Endothelial cell of umbilical vein (primary cell): ENCODE measurements at regions not wholly inside any gene's neighbourhood (a gene's known extent, or its start where the extent isn't known, plus 50 kb on each side); places are given as distances from the start of the nearest gene placed in this dataset.

Experiments used
- BruUV-seq: library from RNA; stranded (reverse); fragments of 400-500 nt; replicated peaks from 2 replicates; lab custom pipeline; 2021; lab: Mats Ljungman, UMichigan
- CTCF ChIA-PET: fragments of 300-600, 350-600 bp; sonication (Branson Sonifier 250); formaldehyde crosslinking; loops from one replicate; lab custom pipeline; 2021; ENCODE audit warnings: antibody characterized with exemption, inconsistent platforms; lab: Charles Lee
- POLR2A ChIA-PET: fragments of 300-600, 350-600 bp; sonication (Branson Sonifier 250); formaldehyde crosslinking; loops from one replicate; lab custom pipeline; 2021; ENCODE audit warnings: antibody characterized with exemption, inconsistent platforms; lab: Charles Lee
- DNase-seq: peaks from one replicate; pipeline ENCODE4 v3.0.0-alpha.2; 2011; ENCODE audit warnings: low read depth, low spot score
- FAIRE-seq: peaks from 2 replicates; lab custom pipeline; 2011; peaks lifted over from hg19 to GRCh38; lab: Jason Lieb, UNC
- H2AFZ ChIP-seq: 2 replicates; pipeline ENCODE4 v1.6.0; 2012; ENCODE audit warnings: low read depth, low read length, control low read depth, inconsistent platforms
- H3K27ac ChIP-seq: 2 replicates; pipeline ENCODE4 v1.5.1; 2011; ENCODE audit warnings: low read depth, mild to moderate bottlenecking, control low read depth, low read length, moderate library complexity; ENCODE audit not compliant: insufficient read depth
- H3K27me3 ChIP-seq, 2 experiments: 2 replicates each; pipeline versions ENCODE4 v1.6.0 to v1.6.1; 2011; ENCODE audit warnings: low read length in 2 of 2, mixed read lengths in 1 of 2; ENCODE audit not compliant: control insufficient read depth in 2 of 2, insufficient read depth in 2 of 2
- H3K36me3 ChIP-seq, 2 experiments: 2 replicates in 1 of 2; 3 replicates in 1 of 2; pipeline ENCODE4 v1.5.1; 2011; ENCODE audit warnings: low read length in 2 of 2, mild to moderate bottlenecking in 1 of 2, moderate library complexity in 1 of 2; ENCODE audit not compliant: control insufficient read depth in 2 of 2, insufficient read depth in 2 of 2; ENCODE audit errors: extremely low read depth in 1 of 2
- H3K4me1 ChIP-seq: 3 replicates; pipeline ENCODE4 v1.5.1; 2011; ENCODE audit warnings: mild to moderate bottlenecking, low read length; ENCODE audit not compliant: control insufficient read depth, insufficient read depth; ENCODE audit errors: extremely low read depth
- H3K4me2 ChIP-seq: 2 replicates; pipeline ENCODE4 v1.6.1; 2011; ENCODE audit warnings: low read length, control low read depth, mixed read lengths; ENCODE audit not compliant: insufficient read depth
- H3K4me3 ChIP-seq, 3 experiments: fragments of 200-600 bp in 1 of 3; sonication (generic), shearing (Covaris generic) in 1 of 3; replicated peaks in 1 of 3; 2 replicates each; pipeline ENCODE4 v1.5.1; 2011 to 2016; ENCODE audit warnings: control low read depth in 3 of 3, low read length in 3 of 3, mild to moderate bottlenecking in 2 of 3, inconsistent platforms in 1 of 3, low read depth in 1 of 3, moderate library complexity in 1 of 3; ENCODE audit not compliant: insufficient read depth in 1 of 3
- H3K79me2 ChIP-seq: 2 replicates; pipeline ENCODE4 v1.6.0; 2012; ENCODE audit warnings: low read length, inconsistent platforms; ENCODE audit not compliant: control insufficient read depth, insufficient read depth
- H3K9ac ChIP-seq: replicated peaks from 2 replicates; pipeline ENCODE3; 2011; ENCODE audit warnings: low read length, control low read depth; ENCODE audit not compliant: insufficient read depth; ENCODE audit errors: extremely low read depth
- H3K9me1 ChIP-seq: replicated peaks from 3 replicates; pipeline ENCODE4 v1.6.0; 2011; ENCODE audit warnings: mild to moderate bottlenecking, low read length; ENCODE audit not compliant: control insufficient read depth, insufficient read depth; ENCODE audit errors: extremely low read depth
- H3K9me3 ChIP-seq: replicated peaks from 2 replicates; pipeline ENCODE4 v1.5.1; 2012; ENCODE audit warnings: low read length, inconsistent platforms; ENCODE audit not compliant: control insufficient read depth, insufficient read depth
- H4K20me1 ChIP-seq: replicated peaks from 2 replicates; pipeline ENCODE3; 2011; ENCODE audit warnings: mild to moderate bottlenecking, low read length; ENCODE audit not compliant: control insufficient read depth, insufficient read depth; ENCODE audit errors: extremely low read depth
- CTCF ChIP-seq, 2 donors: IDR thresholded peaks; 1 replicate in 1 of 2; 2 replicates in 1 of 2; pipeline ENCODE4 v1.5.1; 2011; ENCODE audit warnings: low read length in 2 of 2, mild to moderate bottlenecking in 2 of 2, moderate library complexity in 2 of 2, control low read depth in 1 of 2, inconsistent platforms in 1 of 2, low read depth in 1 of 2; ENCODE audit not compliant: insufficient read depth in 1 of 2; ENCODE audit errors: extremely low read depth in 1 of 2
- EZH2 ChIP-seq: IDR thresholded peaks from 2 replicates; pipeline ENCODE4 v1.6.1; 2012; ENCODE audit warnings: borderline replicate concordance, low read depth, mild to moderate bottlenecking, moderate library complexity, low read length, inconsistent platforms; ENCODE audit not compliant: severe bottlenecking
- FOS ChIP-seq: IDR thresholded peaks from 2 replicates; pipeline ENCODE4 v1.6.1; 2011; ENCODE audit warnings: mild to moderate bottlenecking, low read length, moderate library complexity, borderline replicate concordance; ENCODE audit not compliant: insufficient read depth
- GATA2 ChIP-seq: IDR thresholded peaks from 2 replicates; pipeline ENCODE4 v1.7.0; 2011; ENCODE audit warnings: low read depth, mild to moderate bottlenecking, moderate library complexity, mixed read lengths, low read length; ENCODE audit not compliant: insufficient read length, insufficient read depth
- JUN ChIP-seq: IDR thresholded peaks from 2 replicates; pipeline ENCODE4 v1.6.1; 2011; ENCODE audit warnings: borderline replicate concordance, low read depth; ENCODE audit not compliant: insufficient read length, insufficient read depth
- MYC ChIP-seq: IDR thresholded peaks from one replicate; pipeline ENCODE4 v1.6.1; 2011; ENCODE audit warnings: mild to moderate bottlenecking, low read depth, low read length
- POLR2A ChIP-seq: IDR thresholded peaks from 2 replicates; pipeline ENCODE4 v1.6.1; 2012; ENCODE audit warnings: low read depth, mild to moderate bottlenecking, control low read depth, low read length
- POLR2AphosphoS5 ChIP-seq: IDR thresholded peaks from 2 replicates; pipeline ENCODE4 v1.6.1; 2012; ENCODE audit warnings: low read depth, mild to moderate bottlenecking, control low read depth, low read length, moderate library complexity; ENCODE audit not compliant: insufficient read depth
- dilution Hi-C: fragments of 300-500 bp; cut with MboI; formaldehyde crosslinking; loops from one replicate; pipeline ENCODE4 v1.15.0; 2019; ENCODE audit warnings: low sequenced_read_pairs; ENCODE audit not compliant: extremely low pct_ligation_motif_present
- intact Hi-C: fragments of 100-400 bp; cut with micrococcal nuclease; formaldehyde crosslinking; loops from one replicate; pipeline ENCODE4 v1.10.0; 2022
- TF ChIP-seq, protein P1 (sequence below): IDR thresholded peaks from 2 replicates; pipeline ENCODE4 v1.6.1; 2011; ENCODE audit not compliant: insufficient read depth, insufficient read length

DNA sequence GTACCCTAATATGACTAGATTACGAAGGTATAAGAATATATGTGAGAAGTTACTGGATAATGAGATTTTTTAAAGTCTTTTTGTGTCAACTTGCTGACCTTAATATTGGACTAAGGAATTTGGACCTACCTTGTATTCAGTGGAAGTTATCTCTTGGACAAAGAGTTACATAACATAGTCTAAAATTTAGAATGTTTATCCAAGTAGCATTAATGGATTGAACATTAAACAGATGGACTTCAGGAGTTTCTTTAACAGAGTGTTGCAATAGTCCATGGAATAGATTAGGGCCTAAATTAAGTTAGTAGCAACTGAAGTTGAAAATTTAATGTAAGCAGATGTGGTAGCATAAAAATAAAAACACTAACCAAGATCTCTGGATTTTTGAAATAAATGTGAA, 266.4 kb downstream of the PYDC2 start:
- Histone ChIP-seq H4K20me1 (no peaks in the 10 kb centered on the region), H3K27me3 (no peaks in the 10 kb centered on the region), H3K9ac (no peak overlapping the region), H3K27ac (no peak overlapping the region), H2AFZ (no peak overlapping the region), H3K79me2 (no peaks in the 10 kb centered on the region), H3K9me1 (no peaks in the 10 kb centered on the region), H3K9me3 (no peaks in the 10 kb centered on the region), H3K4me2 (no peak overlapping the region), H3K36me3 (no peaks in the 10 kb centered on the region), H3K4me1 (no peaks in the 10 kb centered on the region), H3K4me3 (no peak overlapping the region)
- ChIA-PET CTCF (interaction anchor here (1.3 kb wide), 1 partner anchor 10 kb away, joined by 3 read pairs; no protein-coding TSS in a partner anchor), POLR2A (no interaction called here)
- DNase-seq (no peak), FAIRE-seq (no peak)
- intact Hi-C loops (no loop called here), dilution Hi-C loops (no loop called here)
- BruUV-seq, result no TSS peak
- TF ChIP-seq EZH2 (no peak), POLR2AphosphoS5 (no peak), FOS (no peak), POLR2A (no peak), CTCF (IDR thresholded peaks at IDR 0.05; ENCODE audit: extremely low read depth in 1 of 2, insufficient read depth in 1 of 2, low read depth in 1 of 2, low read length in 2 of 2) (no peak), GATA2 (no peak), JUN (no peak), MYC (no peak)
- TF ChIP-seq, protein P1, sequence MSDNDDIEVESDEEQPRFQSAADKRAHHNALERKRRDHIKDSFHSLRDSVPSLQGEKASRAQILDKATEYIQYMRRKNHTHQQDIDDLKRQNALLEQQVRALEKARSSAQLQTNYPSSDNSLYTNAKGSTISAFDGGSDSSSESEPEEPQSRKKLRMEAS, result no peak
